ENCODE measurements at regions not wholly inside any gene's neighbourhood (a gene's known extent, or its start where the extent isn't known, plus 50 kb on each side); places are given as distances from the start of the nearest gene placed in this dataset.

- Histone ChIP-seq H3K27me3 (peaks cover 0 to 3% (median 0%) of the 10 kb centered on the region in 4 donors), H3K36me3 (no peaks in the 10 kb centered on the region), H3K27ac (no peak overlapping the region), H3K4me1 (peaks cover 0 to 16% (median 3%) of the 10 kb centered on the region in 3 donors), H3K9me3 (no peaks in the 10 kb centered on the region), H3K4me3 (no peak overlapping the region)
- 51 to 71% methylated on average over 2 of the region's 2 CpGs for WGBS, 2 donors
- intact Hi-C loops (cut with DNase I): no loop called here
- DNase-seq: no peak
- TF ChIP-seq CTCF (IDR thresholded peaks at IDR 0.05) (no peak), POLR2A (IDR thresholded peaks at IDR 0.05) (no peak)
Measured at GRCh38 chr1:81499487-81499886, 301.2 kb upstream of the ADGRL2 start.

GRCh38 chr1:81498471-81499462, 302.0 kb upstream of the ADGRL2 start:
- Histone ChIP-seq H3K27ac (no peak overlapping the region), H3K4me3 (no peak overlapping the region), H3K36me3 (no peaks in the 10 kb centered on the region), H3K4me1 (peaks cover 3 to 16% (median 4%) of the 10 kb centered on the region in 3 donors), H3K9me3 (no peaks in the 10 kb centered on the region), H3K27me3 (peaks cover 0 to 3% (median 0%) of the 10 kb centered on the region in 4 donors)
- no peak for DNase-seq
- WGBS, 2 donors: 21 to 27% methylated on average over 5 of the region's 5 CpGs
- intact Hi-C loops (cut with DNase I): no loop called here
- TF ChIP-seq CTCF (IDR thresholded peaks at IDR 0.05) (no peak), POLR2A (IDR thresholded peaks at IDR 0.05) (no peak)

- no peak for DNase-seq
- no peak for TF ChIP-seq POLR2A (IDR thresholded peaks at IDR 0.05)
- no peak for TF ChIP-seq CTCF (IDR thresholded peaks at IDR 0.05)
- Histone ChIP-seq H3K4me1 (peaks cover 3 to 22% (median 4%) of the 10 kb centered on the region in 3 donors), H3K36me3 (no peaks in the 10 kb centered on the region), H3K4me3 (no peak overlapping the region), H3K27ac (no peak overlapping the region), H3K9me3 (no peaks in the 10 kb centered on the region), H3K27me3 (peaks cover 0 to 3% (median 0%) of the 10 kb centered on the region in 4 donors)
- intact Hi-C loops (cut with DNase I): no loop called here
- WGBS, 2 donors: 63 to 70% methylated on average over 2 of the region's 2 CpGs
Measured at GRCh38 chr1:81496349-81496748, 304.4 kb upstream of the ADGRL2 start.

- 45 to 54% methylated on average over 5 of the region's 5 CpGs for WGBS, 2 donors
- Histone ChIP-seq H3K36me3 (no peaks in the 10 kb centered on the region), H3K4me3 (no peak overlapping the region), H3K27ac (peak overlapping the region in 3 of 4 donors; percentile 20 to 53 (median 51)), H3K27me3 (peaks cover 0 to 3% (median 0%) of the 10 kb centered on the region in 4 donors), H3K4me1 (peaks cover 0 to 13% (median 4%) of the 10 kb centered on the region in 3 donors), H3K9me3 (peaks cover 0 to 14% (median 0%) of the 10 kb centered on the region in 3 donors)
- no peak for TF ChIP-seq POLR2A (IDR thresholded peaks at IDR 0.05)
- TF ChIP-seq CTCF (IDR thresholded peaks at IDR 0.05): no peak
- no peak for DNase-seq
- intact Hi-C loops (cut with DNase I): no loop called here
Measured at GRCh38 chr1:81493102-81493869, 307.4 kb upstream of the ADGRL2 start.
